NT2/D1 (cell line): ENCODE measurements at regions not wholly inside any gene's neighbourhood (a gene's known extent, or its start where the extent isn't known, plus 50 kb on each side); places are given as distances from the start of the nearest gene placed in this dataset.

Experiments
- DNase-seq: peaks from one replicate; pipeline ENCODE4 v3.0.0-alpha.2; 2011; ENCODE audit warnings: low read depth, low spot score
- H3K27me3 ChIP-seq: 2 replicates; pipeline ENCODE4 v1.6.0; 2011; ENCODE audit warnings: mild to moderate bottlenecking; ENCODE audit not compliant: insufficient read length, insufficient read depth
- H3K36me3 ChIP-seq: 2 replicates; pipeline ENCODE4 v1.6.1; 2011; ENCODE audit warnings: mild to moderate bottlenecking, low read length, mixed read lengths; ENCODE audit not compliant: insufficient read depth, insufficient read length
- H3K4me1 ChIP-seq: 2 replicates; pipeline ENCODE4 v1.5.1; 2011; ENCODE audit not compliant: insufficient read depth, insufficient read length
- H3K4me3 ChIP-seq: 2 replicates; pipeline ENCODE4 v1.5.1; 2011; ENCODE audit warnings: low read depth; ENCODE audit not compliant: insufficient read length
- H3K9ac ChIP-seq: 2 replicates; pipeline ENCODE4 v1.6.0; 2011; ENCODE audit warnings: low read depth; ENCODE audit not compliant: insufficient read length
- H3K9me3 ChIP-seq: 2 replicates; pipeline ENCODE4 v1.5.1; 2011; ENCODE audit warnings: mild to moderate bottlenecking, low read length; ENCODE audit not compliant: insufficient read depth
- SUZ12 ChIP-seq: IDR thresholded peaks from 2 replicates; pipeline ENCODE4 v1.6.1; 2011; ENCODE audit not compliant: insufficient read length, insufficient read depth; ENCODE audit errors: extremely low read depth
- YY1 ChIP-seq: IDR thresholded peaks from 2 replicates; pipeline ENCODE4 v1.6.1; 2011; ENCODE audit not compliant: insufficient read length, insufficient read depth
- ZNF274 ChIP-seq: IDR thresholded peaks from 2 replicates; pipeline ENCODE4 v1.6.1; 2011; ENCODE audit warnings: mild to moderate bottlenecking, low read depth, low read length

- no peak for DNase-seq
- Histone ChIP-seq H3K9me3 (no peaks in the 10 kb centered on the region), H3K4me3 (no peak overlapping the region), H3K27me3 (no peaks in the 10 kb centered on the region), H3K4me1 (no peaks in the 10 kb centered on the region), H3K9ac (no peak overlapping the region), H3K36me3 (no peaks in the 10 kb centered on the region)
- no peak for TF ChIP-seq SUZ12
- no peak for TF ChIP-seq ZNF274
- no peak for TF ChIP-seq YY1
Observed at GRCh38 chr9:117535973-117536372, 121.1 kb upstream of the ASTN2 start.

- no peak for TF ChIP-seq SUZ12
- no peak for TF ChIP-seq ZNF274
- DNase-seq, result peak; percentile 9
- no peaks in the 10 kb centered on the region for H3K4me1 ChIP-seq
- H3K36me3 ChIP-seq, result no peaks in the 10 kb centered on the region
- H3K4me3 ChIP-seq, result no peak overlapping the region
- H3K27me3 ChIP-seq, result no peaks in the 10 kb centered on the region
- H3K9ac ChIP-seq, result no peak overlapping the region
- H3K9me3 ChIP-seq, result no peaks in the 10 kb centered on the region
Observed at GRCh38 chr9:117535434-117535833, 120.6 kb upstream of the ASTN2 start.

GRCh38 chr9:117528225-117528624, 113.4 kb upstream of the ASTN2 start:
- Histone ChIP-seq H3K9ac (no peak overlapping the region), H3K4me3 (no peak overlapping the region), H3K9me3 (no peaks in the 10 kb centered on the region), H3K27me3 (no peaks in the 10 kb centered on the region), H3K4me1 (no peaks in the 10 kb centered on the region), H3K36me3 (no peaks in the 10 kb centered on the region)
- no peak for DNase-seq
- TF ChIP-seq YY1, result no peak
- TF ChIP-seq ZNF274, result no peak
- TF ChIP-seq SUZ12, result no peak

GRCh38 chr9:117526674-117527073, 111.8 kb upstream of the ASTN2 start:
- Histone ChIP-seq H3K36me3 (no peaks in the 10 kb centered on the region), H3K4me3 (no peak overlapping the region), H3K27me3 (no peaks in the 10 kb centered on the region), H3K4me1 (no peaks in the 10 kb centered on the region), H3K9ac (no peak overlapping the region), H3K9me3 (no peaks in the 10 kb centered on the region)
- no peak for TF ChIP-seq YY1
- TF ChIP-seq ZNF274, result no peak
- no peak for TF ChIP-seq SUZ12
- DNase-seq, result no peak

- H3K4me1 ChIP-seq, result no peaks in the 10 kb centered on the region
- no peaks in the 10 kb centered on the region for H3K9me3 ChIP-seq
- TF ChIP-seq YY1 (no peak), ZNF274 (no peak), SUZ12 (no peak)
- H3K9ac ChIP-seq, result no peak overlapping the region
- no peak for DNase-seq
- H3K4me3 ChIP-seq, result no peak overlapping the region
- H3K36me3 ChIP-seq, result no peaks in the 10 kb centered on the region
- H3K27me3 ChIP-seq, result no peaks in the 10 kb centered on the region
Observed at GRCh38 chr9:117523531-117524153, 108.8 kb upstream of the ASTN2 start.

- Histone ChIP-seq H3K9ac (no peak overlapping the region), H3K27me3 (no peaks in the 10 kb centered on the region), H3K36me3 (no peaks in the 10 kb centered on the region), H3K4me1 (no peaks in the 10 kb centered on the region), H3K9me3 (no peaks in the 10 kb centered on the region), H3K4me3 (no peak overlapping the region)
- no peak for DNase-seq
- TF ChIP-seq ZNF274 (no peak), SUZ12 (no peak), YY1 (no peak)
Observed at GRCh38 chr9:117521293-117521692, 106.4 kb upstream of the ASTN2 start.

GRCh38 chr9:117516676-117517632, 102.1 kb upstream of the ASTN2 start:
- no peaks in the 10 kb centered on the region for H3K36me3 ChIP-seq
- no peaks in the 10 kb centered on the region for H3K9me3 ChIP-seq
- no peak overlapping the region for H3K4me3 ChIP-seq
- no peak for DNase-seq
- H3K27me3 ChIP-seq, result no peaks in the 10 kb centered on the region
- TF ChIP-seq ZNF274 (no peak), SUZ12 (no peak), YY1 (no peak)
- no peak overlapping the region for H3K9ac ChIP-seq
- H3K4me1 ChIP-seq, result no peaks in the 10 kb centered on the region
